GM23338 (cell line): ENCODE measurements at regions not wholly inside any gene's neighbourhood (a gene's known extent, or its start where the extent isn't known, plus 50 kb on each side); places are given as distances from the start of the nearest gene placed in this dataset.
"Not testable (repeated sequence)": the region's sequence is repeated elsewhere in the genome, so short reads cannot be mapped to it uniquely, and the experiment has no call there.

Experiments used
- CTCF ChIP-seq, 2 experiments: fragments of 200-600 bp in 1 of 2; sonication (generic) in 1 of 2; conservative IDR thresholded peaks; 2 replicates each; pipeline versions ENCODE4 v1.5.1 to v1.6.1; 2016 to 2017; ENCODE audit warnings: antibody characterized with exemption in 2 of 2, low read depth in 2 of 2, mild to moderate bottlenecking in 2 of 2, moderate library complexity in 1 of 2
- EZH2 ChIP-seq: fragments of 200-600 bp; sonication (generic); IDR thresholded peaks from one replicate; pipeline ENCODE4 v1.8.0; 2017; ENCODE audit warnings: antibody characterized with exemption, mild to moderate bottlenecking, low read depth; ENCODE audit not compliant: unreplicated experiment
- EZH2phosphoT487 ChIP-seq: fragments of 200-600 bp; sonication (generic); IDR thresholded peaks from one replicate; pipeline ENCODE4 v1.8.1; 2018; ENCODE audit warnings: antibody characterized with exemption; ENCODE audit not compliant: unreplicated experiment
- JUNB ChIP-seq: IDR thresholded peaks from one replicate; pipeline ENCODE4 v1.6.1; 2016; ENCODE audit warnings: antibody characterized with exemption; ENCODE audit not compliant: unreplicated experiment
- NANOG ChIP-seq: IDR thresholded peaks from 2 replicates; pipeline ENCODE4 v1.6.1; 2016; ENCODE audit warnings: antibody characterized with exemption, borderline replicate concordance
- POLR2AphosphoS5 ChIP-seq: IDR thresholded peaks from 2 replicates; pipeline ENCODE4 v1.6.1; 2016; ENCODE audit warnings: antibody characterized with exemption, low read depth
- REST ChIP-seq: IDR thresholded peaks from one replicate; pipeline ENCODE4 v1.6.1; 2018; ENCODE audit warnings: antibody characterized with exemption; ENCODE audit not compliant: unreplicated experiment
- STAT1 ChIP-seq: IDR thresholded peaks from one replicate; pipeline ENCODE4 v1.6.1; 2016; ENCODE audit warnings: antibody characterized with exemption; ENCODE audit not compliant: unreplicated experiment
- ZNF331 ChIP-seq: fragments of 250-450 bp; sonication (Bioruptor Pico); IDR thresholded peaks from 2 replicates; pipeline ENCODE4 v1.5.0; 2020; ENCODE audit warnings: low read depth, mild to moderate bottlenecking, moderate library complexity
- TF ChIP-seq, protein P1 (sequence below): IDR thresholded peaks from 2 replicates; pipeline ENCODE4 v1.6.1; 2016; ENCODE audit warnings: antibody characterized with exemption
- TF ChIP-seq, protein P2 (sequence below): fragments of 250-450 bp; sonication (Bioruptor Pico); IDR thresholded peaks from 2 replicates; pipeline ENCODE4 v1.5.0; 2020; ENCODE audit warnings: mild to moderate bottlenecking, moderate library complexity

DNA sequence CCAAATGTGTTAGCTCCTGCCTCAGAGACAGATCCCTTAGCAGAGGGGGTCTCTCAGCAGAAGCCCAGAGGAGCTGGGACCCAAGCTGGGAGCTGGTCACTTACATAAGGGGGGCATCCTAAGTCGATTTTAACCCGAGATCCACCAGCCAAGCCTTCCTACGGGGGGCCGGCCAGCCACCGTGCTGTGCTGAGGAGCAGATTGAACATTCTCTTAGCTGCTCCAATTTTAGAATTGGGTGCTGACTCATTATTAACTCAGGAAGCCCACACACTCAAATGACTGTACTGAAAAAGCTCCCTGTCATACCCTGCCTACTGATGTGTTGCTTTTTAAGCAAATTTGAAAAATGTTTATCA is 373.0 kb downstream of the BCL2L11 start:
- TF ChIP-seq CTCF (conservative IDR thresholded peaks at IDR 0.05; ENCODE audit: low read depth in 2 of 2); EZH2; POLR2AphosphoS5; JUNB; REST; STAT1; ZNF331 (CRISPR knock-in tag); EZH2phosphoT487; NANOG: not testable (repeated sequence)
- TF ChIP-seq, protein P1, sequence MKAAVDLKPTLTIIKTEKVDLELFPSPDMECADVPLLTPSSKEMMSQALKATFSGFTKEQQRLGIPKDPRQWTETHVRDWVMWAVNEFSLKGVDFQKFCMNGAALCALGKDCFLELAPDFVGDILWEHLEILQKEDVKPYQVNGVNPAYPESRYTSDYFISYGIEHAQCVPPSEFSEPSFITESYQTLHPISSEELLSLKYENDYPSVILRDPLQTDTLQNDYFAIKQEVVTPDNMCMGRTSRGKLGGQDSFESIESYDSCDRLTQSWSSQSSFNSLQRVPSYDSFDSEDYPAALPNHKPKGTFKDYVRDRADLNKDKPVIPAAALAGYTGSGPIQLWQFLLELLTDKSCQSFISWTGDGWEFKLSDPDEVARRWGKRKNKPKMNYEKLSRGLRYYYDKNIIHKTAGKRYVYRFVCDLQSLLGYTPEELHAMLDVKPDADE, result not testable (repeated sequence)
- TF ChIP-seq, protein P2, sequence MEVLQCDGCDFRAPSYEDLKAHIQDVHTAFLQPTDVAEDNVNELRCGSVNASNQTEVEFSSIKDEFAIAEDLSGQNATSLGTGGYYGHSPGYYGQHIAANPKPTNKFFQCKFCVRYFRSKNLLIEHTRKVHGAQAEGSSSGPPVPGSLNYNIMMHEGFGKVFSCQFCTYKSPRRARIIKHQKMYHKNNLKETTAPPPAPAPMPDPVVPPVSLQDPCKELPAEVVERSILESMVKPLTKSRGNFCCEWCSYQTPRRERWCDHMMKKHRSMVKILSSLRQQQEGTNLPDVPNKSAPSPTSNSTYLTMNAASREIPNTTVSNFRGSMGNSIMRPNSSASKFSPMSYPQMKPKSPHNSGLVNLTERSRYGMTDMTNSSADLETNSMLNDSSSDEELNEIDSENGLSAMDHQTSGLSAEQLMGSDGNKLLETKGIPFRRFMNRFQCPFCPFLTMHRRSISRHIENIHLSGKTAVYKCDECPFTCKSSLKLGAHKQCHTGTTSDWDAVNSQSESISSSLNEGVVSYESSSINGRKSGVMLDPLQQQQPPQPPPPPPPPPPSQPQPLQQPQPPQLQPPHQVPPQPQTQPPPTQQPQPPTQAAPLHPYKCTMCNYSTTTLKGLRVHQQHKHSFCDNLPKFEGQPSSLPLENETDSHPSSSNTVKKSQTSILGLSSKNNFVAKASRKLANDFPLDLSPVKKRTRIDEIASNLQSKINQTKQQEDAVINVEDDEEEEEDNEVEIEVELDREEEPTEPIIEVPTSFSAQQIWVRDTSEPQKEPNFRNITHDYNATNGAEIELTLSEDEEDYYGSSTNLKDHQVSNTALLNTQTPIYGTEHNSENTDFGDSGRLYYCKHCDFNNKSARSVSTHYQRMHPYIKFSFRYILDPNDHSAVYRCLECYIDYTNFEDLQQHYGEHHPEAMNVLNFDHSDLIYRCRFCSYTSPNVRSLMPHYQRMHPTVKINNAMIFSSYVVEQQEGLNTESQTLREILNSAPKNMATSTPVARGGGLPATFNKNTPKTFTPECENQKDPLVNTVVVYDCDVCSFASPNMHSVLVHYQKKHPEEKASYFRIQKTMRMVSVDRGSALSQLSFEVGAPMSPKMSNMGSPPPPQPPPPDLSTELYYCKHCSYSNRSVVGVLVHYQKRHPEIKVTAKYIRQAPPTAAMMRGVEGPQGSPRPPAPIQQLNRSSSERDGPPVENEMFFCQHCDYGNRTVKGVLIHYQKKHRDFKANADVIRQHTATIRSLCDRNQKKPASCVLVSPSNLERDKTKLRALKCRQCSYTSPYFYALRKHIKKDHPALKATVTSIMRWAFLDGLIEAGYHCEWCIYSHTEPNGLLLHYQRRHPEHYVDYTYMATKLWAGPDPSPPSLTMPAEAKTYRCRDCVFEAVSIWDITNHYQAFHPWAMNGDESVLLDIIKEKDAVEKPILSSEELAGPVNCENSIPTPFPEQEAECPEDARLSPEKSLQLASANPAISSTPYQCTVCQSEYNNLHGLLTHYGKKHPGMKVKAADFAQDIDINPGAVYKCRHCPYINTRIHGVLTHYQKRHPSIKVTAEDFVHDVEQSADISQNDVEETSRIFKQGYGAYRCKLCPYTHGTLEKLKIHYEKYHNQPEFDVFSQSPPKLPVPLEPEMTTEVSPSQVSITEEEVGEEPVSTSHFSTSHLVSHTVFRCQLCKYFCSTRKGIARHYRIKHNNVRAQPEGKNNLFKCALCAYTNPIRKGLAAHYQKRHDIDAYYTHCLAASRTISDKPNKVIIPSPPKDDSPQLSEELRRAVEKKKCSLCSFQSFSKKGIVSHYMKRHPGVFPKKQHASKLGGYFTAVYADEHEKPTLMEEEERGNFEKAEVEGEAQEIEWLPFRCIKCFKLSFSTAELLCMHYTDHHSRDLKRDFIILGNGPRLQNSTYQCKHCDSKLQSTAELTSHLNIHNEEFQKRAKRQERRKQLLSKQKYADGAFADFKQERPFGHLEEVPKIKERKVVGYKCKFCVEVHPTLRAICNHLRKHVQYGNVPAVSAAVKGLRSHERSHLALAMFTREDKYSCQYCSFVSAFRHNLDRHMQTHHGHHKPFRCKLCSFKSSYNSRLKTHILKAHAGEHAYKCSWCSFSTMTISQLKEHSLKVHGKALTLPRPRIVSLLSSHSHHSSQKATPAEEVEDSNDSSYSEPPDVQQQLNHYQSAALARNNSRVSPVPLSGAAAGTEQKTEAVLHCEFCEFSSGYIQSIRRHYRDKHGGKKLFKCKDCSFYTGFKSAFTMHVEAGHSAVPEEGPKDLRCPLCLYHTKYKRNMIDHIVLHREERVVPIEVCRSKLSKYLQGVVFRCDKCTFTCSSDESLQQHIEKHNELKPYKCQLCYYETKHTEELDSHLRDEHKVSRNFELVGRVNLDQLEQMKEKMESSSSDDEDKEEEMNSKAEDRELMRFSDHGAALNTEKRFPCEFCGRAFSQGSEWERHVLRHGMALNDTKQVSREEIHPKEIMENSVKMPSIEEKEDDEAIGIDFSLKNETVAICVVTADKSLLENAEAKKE (CRISPR knock-in tag), result not testable (repeated sequence)
